ENCODE measurements at regions not wholly inside any gene's neighbourhood (a gene's known extent, or its start where the extent isn't known, plus 50 kb on each side); places are given as distances from the start of the nearest gene placed in this dataset.

DNA sequence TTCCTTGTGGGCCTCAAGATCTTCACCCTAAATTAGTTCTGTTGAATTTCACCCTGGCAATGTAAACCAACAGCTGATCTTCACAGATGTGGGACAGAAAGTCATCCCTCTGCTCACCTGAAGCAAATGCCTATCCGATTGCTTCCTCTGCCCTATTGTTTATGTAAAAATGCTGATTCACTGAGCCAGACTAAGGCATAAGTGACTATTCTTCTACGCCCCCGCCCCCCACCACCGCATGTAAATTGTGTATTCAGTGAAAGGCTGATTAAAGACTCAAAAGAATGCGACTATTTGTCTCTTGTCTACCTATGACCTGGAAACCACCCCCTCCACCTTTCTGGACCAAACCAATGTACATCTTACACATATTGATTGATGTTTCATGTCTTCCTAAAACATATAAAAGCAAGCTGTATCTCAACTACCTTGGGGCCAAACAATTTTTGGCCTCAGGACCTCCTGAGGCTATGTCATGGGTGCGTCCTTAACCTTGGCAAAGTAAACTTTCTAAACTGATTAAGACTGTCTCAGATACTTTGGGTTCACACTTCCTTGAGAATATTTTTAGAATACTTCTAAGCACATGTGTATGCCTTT is 129.7 kb upstream of the BOD1 start:
- no peak for TF ChIP-seq CTCF (IDR thresholded peaks at IDR 0.05; ENCODE audit: extremely low read depth, insufficient read depth, missing control alignments)
- no peak for DNase-seq (ENCODE audit: low spot score)
- in situ Hi-C loops (cut with MboI; ENCODE audit: low pct_unique_long_range_greater_than_20kb, low sequenced_read_pairs, unreplicated experiment), result no loop called here

DNA sequence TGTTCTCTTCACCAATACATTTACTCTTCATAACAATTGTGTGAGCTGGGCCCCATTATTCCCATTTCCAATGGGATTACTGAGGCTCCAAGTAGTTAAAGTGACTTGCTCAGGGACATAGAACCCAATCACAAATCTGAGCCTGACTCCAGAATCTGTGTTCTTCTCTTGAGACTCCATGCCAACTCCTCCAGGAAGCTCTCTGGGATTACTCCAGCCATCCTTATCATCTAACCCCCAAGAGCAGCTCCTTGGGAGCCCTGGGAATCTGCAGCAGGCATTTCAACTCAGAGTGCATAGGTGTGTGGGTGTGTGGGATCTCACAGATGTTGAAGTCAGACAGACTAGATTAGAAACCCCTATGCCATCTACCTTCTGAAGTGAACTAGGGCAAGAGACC is 131.4 kb upstream of the BOD1 start:
- no peak for TF ChIP-seq CTCF (IDR thresholded peaks at IDR 0.05; ENCODE audit: extremely low read depth, insufficient read depth, missing control alignments)
- DNase-seq (ENCODE audit: low spot score), result no peak
- in situ Hi-C loops (cut with MboI; ENCODE audit: low pct_unique_long_range_greater_than_20kb, low sequenced_read_pairs, unreplicated experiment), result no loop called here

DNA sequence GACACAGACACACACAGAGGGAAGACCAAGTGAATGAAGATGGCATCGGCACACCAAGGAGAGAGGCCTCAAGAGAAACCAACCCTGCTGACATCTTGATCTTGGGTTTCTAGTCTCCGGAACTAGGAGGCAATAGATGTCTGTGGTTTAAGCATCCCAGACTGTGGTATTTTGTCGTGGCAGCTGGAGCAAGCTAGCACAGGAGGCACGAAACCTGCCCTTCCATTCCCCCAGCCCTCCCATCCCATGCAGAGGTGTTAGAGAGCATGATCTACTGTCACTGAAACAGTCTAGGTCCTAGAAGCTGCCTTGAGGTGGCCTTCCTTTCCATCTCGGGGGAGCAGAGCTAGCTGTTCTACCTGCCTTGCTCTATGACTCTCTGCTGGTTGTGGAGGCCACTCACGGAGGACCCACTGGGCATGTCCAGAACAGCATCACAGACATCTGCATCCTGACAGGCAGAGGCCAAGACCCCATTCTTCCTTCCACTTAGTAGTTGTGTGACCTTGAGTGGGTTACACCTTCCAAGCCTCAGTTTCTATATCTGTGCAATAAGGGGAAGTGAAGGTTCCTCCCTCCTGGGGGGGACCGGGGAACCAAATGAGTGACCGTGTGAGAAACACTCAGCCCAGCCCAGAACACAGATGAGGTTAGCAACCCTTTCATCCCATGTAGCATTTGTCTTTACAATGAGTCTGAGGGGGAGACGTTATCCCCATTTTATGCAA is 134.3 kb upstream of the BOD1 start:
- no peak for TF ChIP-seq CTCF (IDR thresholded peaks at IDR 0.05; ENCODE audit: extremely low read depth, insufficient read depth, missing control alignments)
- in situ Hi-C loops (cut with MboI; ENCODE audit: low pct_unique_long_range_greater_than_20kb, low sequenced_read_pairs, unreplicated experiment), result no loop called here
- DNase-seq (ENCODE audit: low spot score), result no peak

GRCh38 chr5:173751266-173751600 is 134.8 kb upstream of the BOD1 start:
- in situ Hi-C loops (cut with MboI; ENCODE audit: low pct_unique_long_range_greater_than_20kb, low sequenced_read_pairs, unreplicated experiment), result no loop called here
- TF ChIP-seq CTCF (IDR thresholded peaks at IDR 0.05; ENCODE audit: extremely low read depth, insufficient read depth, missing control alignments), result no peak
- DNase-seq (ENCODE audit: low spot score), result no peak

GRCh38 chr5:173752653-173753052 is 135.5 kb upstream of the CPEB4 start:
- in situ Hi-C loops (cut with MboI; ENCODE audit: low pct_unique_long_range_greater_than_20kb, low sequenced_read_pairs, unreplicated experiment), result no loop called here
- no peak for TF ChIP-seq CTCF (IDR thresholded peaks at IDR 0.05; ENCODE audit: extremely low read depth, insufficient read depth, missing control alignments)
- DNase-seq (ENCODE audit: low spot score), result no peak

GRCh38 chr5:173753307-173754168 is 134.6 kb upstream of the CPEB4 start:
- in situ Hi-C loops (cut with MboI; ENCODE audit: low pct_unique_long_range_greater_than_20kb, low sequenced_read_pairs, unreplicated experiment), result no loop called here
- DNase-seq (ENCODE audit: low spot score), result no peak
- no peak for TF ChIP-seq CTCF (IDR thresholded peaks at IDR 0.05; ENCODE audit: extremely low read depth, insufficient read depth, missing control alignments)
